ENCODE measurements at regions not wholly inside any gene's neighbourhood (a gene's known extent, or its start where the extent isn't known, plus 50 kb on each side); places are given as distances from the start of the nearest gene placed in this dataset.
"Not testable (repeated sequence)": the region's sequence is repeated elsewhere in the genome, so short reads cannot be mapped to it uniquely, and the experiment has no call there.

GRCh38 chr5:38692346-38692745 lies 135.9 kb upstream of the LIFR start:
- no peak for DNase-seq
- no peaks in the 10 kb centered on the region for H3K9me3 ChIP-seq
- no peak overlapping the region for H3K4me3 ChIP-seq
- H3K9ac ChIP-seq (ENCODE audit: low read depth in 2 of 2, low read length in 2 of 2) = no peak overlapping the region
- no peak overlapping the region for H3K27ac ChIP-seq
- intact Hi-C loops (cut with DNase I) = no loop called here
- no peaks in the 10 kb centered on the region for H3K36me3 ChIP-seq
- H3K4me1 ChIP-seq = no peaks in the 10 kb centered on the region
- H3K27me3 ChIP-seq = peaks cover 11% of the 10 kb centered on the region
- TF ChIP-seq, protein P1, sequence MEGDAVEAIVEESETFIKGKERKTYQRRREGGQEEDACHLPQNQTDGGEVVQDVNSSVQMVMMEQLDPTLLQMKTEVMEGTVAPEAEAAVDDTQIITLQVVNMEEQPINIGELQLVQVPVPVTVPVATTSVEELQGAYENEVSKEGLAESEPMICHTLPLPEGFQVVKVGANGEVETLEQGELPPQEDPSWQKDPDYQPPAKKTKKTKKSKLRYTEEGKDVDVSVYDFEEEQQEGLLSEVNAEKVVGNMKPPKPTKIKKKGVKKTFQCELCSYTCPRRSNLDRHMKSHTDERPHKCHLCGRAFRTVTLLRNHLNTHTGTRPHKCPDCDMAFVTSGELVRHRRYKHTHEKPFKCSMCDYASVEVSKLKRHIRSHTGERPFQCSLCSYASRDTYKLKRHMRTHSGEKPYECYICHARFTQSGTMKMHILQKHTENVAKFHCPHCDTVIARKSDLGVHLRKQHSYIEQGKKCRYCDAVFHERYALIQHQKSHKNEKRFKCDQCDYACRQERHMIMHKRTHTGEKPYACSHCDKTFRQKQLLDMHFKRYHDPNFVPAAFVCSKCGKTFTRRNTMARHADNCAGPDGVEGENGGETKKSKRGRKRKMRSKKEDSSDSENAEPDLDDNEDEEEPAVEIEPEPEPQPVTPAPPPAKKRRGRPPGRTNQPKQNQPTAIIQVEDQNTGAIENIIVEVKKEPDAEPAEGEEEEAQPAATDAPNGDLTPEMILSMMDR (IDR thresholded peaks at IDR 0.05) = no peak

GRCh38 chr5:38692781-38693527 lies 136.5 kb upstream of the LIFR start:
- Histone ChIP-seq H3K4me3 (no peak overlapping the region), H3K36me3 (no peaks in the 10 kb centered on the region), H3K27ac (no peak overlapping the region), H3K27me3 (peaks cover 11% of the 10 kb centered on the region), H3K4me1 (no peaks in the 10 kb centered on the region), H3K9ac (ENCODE audit: low read depth in 2 of 2, low read length in 2 of 2) (no peak overlapping the region), H3K9me3 (no peaks in the 10 kb centered on the region)
- DNase-seq = no peak
- TF ChIP-seq, protein P1 (IDR thresholded peaks at IDR 0.05) = no peak
- intact Hi-C loops (cut with DNase I) = no loop called here

GRCh38 chr5:38695021-38695958 lies 138.8 kb upstream of the LIFR start:
- Histone ChIP-seq H3K9me3 (no peaks in the 10 kb centered on the region), H3K27me3 (peaks cover 8% of the 10 kb centered on the region), H3K36me3 (no peaks in the 10 kb centered on the region), H3K4me3 (no peak overlapping the region), H3K9ac (ENCODE audit: low read depth in 2 of 2, low read length in 2 of 2) (no peak overlapping the region), H3K27ac (no peak overlapping the region), H3K4me1 (no peaks in the 10 kb centered on the region)
- TF ChIP-seq, protein P1 (IDR thresholded peaks at IDR 0.05) = no peak
- intact Hi-C loops (cut with DNase I) = no loop called here
- DNase-seq = no peak

GRCh38 chr5:38697013-38697412 lies 140.6 kb upstream of the LIFR start:
- Histone ChIP-seq H3K27ac (no peak overlapping the region), H3K36me3 (no peaks in the 10 kb centered on the region), H3K9me3 (no peaks in the 10 kb centered on the region), H3K4me1 (no peaks in the 10 kb centered on the region), H3K9ac (ENCODE audit: low read depth in 2 of 2, low read length in 2 of 2) (no peak overlapping the region), H3K27me3 (peaks cover 8% of the 10 kb centered on the region), H3K4me3 (no peak overlapping the region)
- DNase-seq = no peak
- TF ChIP-seq, protein P1 (IDR thresholded peaks at IDR 0.05) = no peak
- intact Hi-C loops (cut with DNase I) = no loop called here

DNA sequence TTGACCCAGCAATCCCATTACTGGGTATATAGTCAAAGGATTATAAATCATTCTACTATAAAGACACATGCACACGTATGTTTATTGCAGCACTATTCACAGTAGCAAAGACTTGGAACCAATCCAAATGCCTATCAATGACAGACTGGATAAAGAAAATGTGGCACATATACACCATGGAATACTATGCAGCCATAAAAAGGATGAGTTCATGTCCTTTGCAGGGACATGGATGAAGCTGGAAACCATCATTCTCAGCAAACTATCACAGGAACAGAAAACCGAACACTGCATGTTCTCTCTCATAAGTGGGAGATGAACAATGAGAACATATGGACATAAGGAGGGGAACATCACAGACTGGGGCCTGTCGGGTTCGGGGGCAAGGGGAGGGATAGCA lies 140.3 kb upstream of the OSMR start:
- DNase-seq; H3K4me1 ChIP-seq; H3K27ac ChIP-seq; H3K36me3 ChIP-seq; H3K27me3 ChIP-seq; H3K9ac ChIP-seq (ENCODE audit: low read depth in 2 of 2, low read length in 2 of 2); H3K9me3 ChIP-seq; intact Hi-C loops (cut with DNase I); H3K4me3 ChIP-seq: not testable (repeated sequence)

All from colonic mucosa (tissue), 4 donors.